EH (cell line): ENCODE measurements at regions not wholly inside any gene's neighbourhood (a gene's known extent, or its start where the extent isn't known, plus 50 kb on each side); places are given as distances from the start of the nearest gene placed in this dataset.

Experiments
- DNase-seq: peaks from one replicate; pipeline ENCODE4 v3.0.0-alpha.2; 2015; ENCODE audit warnings: low read depth

GRCh38 chr5:129341306-129341705 lies 118.8 kb upstream of the ADAMTS19 start:
- DNase-seq, result no peak

- DNase-seq, result no peak
Measured at GRCh38 chr5:129342796-129343195, 117.3 kb upstream of the ADAMTS19 start.

- DNase-seq, result no peak
Measured at GRCh38 chr5:129345213-129345924, 114.7 kb upstream of the ADAMTS19 start.

GRCh38 chr5:129356846-129357245 lies 103.3 kb upstream of the ADAMTS19 start:
- DNase-seq, result no peak

- no peak for DNase-seq
Measured at GRCh38 chr5:129358069-129358468, 102.0 kb upstream of the ADAMTS19 start.

GRCh38 chr5:129359450-129359849 lies 100.6 kb upstream of the ADAMTS19 start:
- no peak for DNase-seq

GRCh38 chr5:129361441-129362025 lies 98.6 kb upstream of the ADAMTS19 start:
- DNase-seq, result peak; percentile 2

- DNase-seq, result no peak
Measured at GRCh38 chr5:129362456-129362855, 97.6 kb upstream of the ADAMTS19 start.

- no peak for DNase-seq
Measured at GRCh38 chr5:129363991-129364390, 96.1 kb upstream of the ADAMTS19 start.

GRCh38 chr5:129367883-129368282 lies 92.2 kb upstream of the ADAMTS19 start:
- DNase-seq, result peak; percentile 8

- DNase-seq, result no peak
Measured at GRCh38 chr5:129372025-129372424, 88.1 kb upstream of the ADAMTS19 start.

GRCh38 chr5:129377504-129377903 lies 82.6 kb upstream of the ADAMTS19 start:
- no peak for DNase-seq

GRCh38 chr5:129378961-129379360 lies 81.1 kb upstream of the ADAMTS19 start:
- no peak for DNase-seq

GRCh38 chr5:129379406-129379805 lies 80.7 kb upstream of the ADAMTS19 start:
- DNase-seq, result no peak

GRCh38 chr5:129382921-129383672 lies 77.0 kb upstream of the ADAMTS19 start:
- no peak for DNase-seq

- no peak for DNase-seq
Measured at GRCh38 chr5:129384193-129384592, 75.9 kb upstream of the ADAMTS19 start.

GRCh38 chr5:129384736-129385135 lies 75.4 kb upstream of the ADAMTS19 start:
- DNase-seq, result no peak

GRCh38 chr5:129387944-129388343 lies 72.2 kb upstream of the ADAMTS19 start:
- no peak for DNase-seq

GRCh38 chr5:129392681-129393080 lies 67.4 kb upstream of the ADAMTS19 start:
- no peak for DNase-seq

- DNase-seq, result no peak
Measured at GRCh38 chr5:129395247-129395646, 64.9 kb upstream of the ADAMTS19 start.

- no peak for DNase-seq
Measured at GRCh38 chr5:129398026-129398678, 61.9 kb upstream of the ADAMTS19 start.

- DNase-seq, result no peak
Measured at GRCh38 chr5:129399069-129399468, 61.0 kb upstream of the ADAMTS19 start.
